Stimulated activated naive B cell treated with anti-CD40 and anti-IgM and Interleukin-4, amounts not matched to agents 10 μg/mL and 1 μg/mL and 100 μg/mL, for 72 hours (primary cell): ENCODE measurements at regions not wholly inside any gene's neighbourhood (a gene's known extent, or its start where the extent isn't known, plus 50 kb on each side); places are given as distances from the start of the nearest gene placed in this dataset.

Experiments used
- ATAC-seq, 2 donors: fragments of 150-1000 bp; cut with Tn5 transposase; replicated peaks; 2 replicates each; pipeline ENCODE4 v1.10.0; 2021; ENCODE audit warnings: moderate library complexity in 1 of 2
- DNase-seq: peaks from one replicate; pipeline ENCODE4 v3.0.0; 2021
- H3K27ac Mint-ChIP-seq: one replicate; pipeline ENCODE4 v1.8.0; 2022; ENCODE audit warnings: mild to moderate bottlenecking, mixed read lengths
- H3K27me3 Mint-ChIP-seq, 2 donors: one replicate each; pipeline ENCODE4 v1.8.0; 2022; ENCODE audit warnings: mixed read lengths in 2 of 2
- H3K36me3 Mint-ChIP-seq, 2 donors: one replicate each; pipeline ENCODE4 v1.8.0; 2022; ENCODE audit warnings: mixed read lengths in 2 of 2, mild to moderate bottlenecking in 1 of 2
- H3K4me1 Mint-ChIP-seq, 2 donors: one replicate each; pipeline ENCODE4 v1.8.0; 2022; ENCODE audit warnings: mixed read lengths in 2 of 2, mild to moderate bottlenecking in 1 of 2
- H3K4me3 Mint-ChIP-seq, 2 donors: one replicate each; pipeline ENCODE4 v1.8.0; 2022; ENCODE audit warnings: mild to moderate bottlenecking in 2 of 2, mixed read lengths in 2 of 2, moderate library complexity in 1 of 2
- H3K9me3 Mint-ChIP-seq, 2 donors: one replicate each; pipeline ENCODE4 v1.8.0; 2022; ENCODE audit warnings: mixed read lengths in 2 of 2, mild to moderate bottlenecking in 1 of 2

- Mint-ChIP-seq H3K36me3 (no peaks in the 10 kb centered on the region), H3K27me3 (no peaks in the 10 kb centered on the region), H3K9me3 (no peaks in the 10 kb centered on the region), H3K4me3 (no peak overlapping the region), H3K27ac (no peak overlapping the region), H3K4me1 (no peaks in the 10 kb centered on the region)
- DNase-seq, result no peak
- ATAC-seq, result no peak
These were observed 535.2 kb downstream of the METTL4 start for GRCh38 chr18:2036086-2036485.

GRCh38 chr18:2040279-2040678 lies 531.0 kb downstream of the METTL4 start:
- no peaks in the 10 kb centered on the region for H3K27me3 Mint-ChIP-seq
- no peaks in the 10 kb centered on the region for H3K36me3 Mint-ChIP-seq
- H3K9me3 Mint-ChIP-seq, result peaks cover 0 to 1% of the 10 kb centered on the region in 2 donors
- DNase-seq (no peak), ATAC-seq (no peak)
- H3K4me3 Mint-ChIP-seq, result no peak overlapping the region
- no peaks in the 10 kb centered on the region for H3K4me1 Mint-ChIP-seq
- no peak overlapping the region for H3K27ac Mint-ChIP-seq

- Mint-ChIP-seq H3K27ac (no peak overlapping the region), H3K36me3 (no peaks in the 10 kb centered on the region), H3K9me3 (peaks cover 4 to 6% of the 10 kb centered on the region in 2 donors), H3K27me3 (no peaks in the 10 kb centered on the region), H3K4me3 (no peak overlapping the region), H3K4me1 (peaks cover 4 to 9% of the 10 kb centered on the region in 2 donors)
- ATAC-seq (peak; percentile 51 to 61), DNase-seq (no peak)
These were observed 521.3 kb downstream of the METTL4 start for GRCh38 chr18:2049986-2050385.

GRCh38 chr18:2050702-2051201 lies 520.6 kb downstream of the METTL4 start:
- Mint-ChIP-seq H3K27ac (no peak overlapping the region), H3K36me3 (no peaks in the 10 kb centered on the region), H3K27me3 (no peaks in the 10 kb centered on the region), H3K4me1 (peaks cover 4 to 9% of the 10 kb centered on the region in 2 donors), H3K4me3 (no peak overlapping the region), H3K9me3 (peaks cover 0 to 2% of the 10 kb centered on the region in 2 donors)
- DNase-seq (no peak), ATAC-seq (no peak)

GRCh38 chr18:2053490-2054089 lies 517.7 kb downstream of the METTL4 start:
- ATAC-seq, result no peak
- Mint-ChIP-seq H3K27me3 (no peaks in the 10 kb centered on the region), H3K27ac (no peak overlapping the region), H3K36me3 (no peaks in the 10 kb centered on the region), H3K4me1 (peaks cover 4 to 9% of the 10 kb centered on the region in 2 donors), H3K9me3 (no peaks in the 10 kb centered on the region), H3K4me3 (no peak overlapping the region)
- no peak for DNase-seq

- no peaks in the 10 kb centered on the region for H3K36me3 Mint-ChIP-seq
- no peak for DNase-seq
- peaks cover 6 to 8% of the 10 kb centered on the region in 2 donors for H3K9me3 Mint-ChIP-seq
- ATAC-seq, result no peak
- H3K27ac Mint-ChIP-seq, result no peak overlapping the region
- H3K4me3 Mint-ChIP-seq, result no peak overlapping the region
- H3K4me1 Mint-ChIP-seq, result no peaks in the 10 kb centered on the region
- H3K27me3 Mint-ChIP-seq, result no peaks in the 10 kb centered on the region
These were observed 512.0 kb downstream of the METTL4 start for GRCh38 chr18:2059336-2059735.

GRCh38 chr18:2060086-2060485 lies 511.2 kb downstream of the METTL4 start:
- Mint-ChIP-seq H3K9me3 (peaks cover 6 to 13% of the 10 kb centered on the region in 2 donors), H3K36me3 (no peaks in the 10 kb centered on the region), H3K4me3 (no peak overlapping the region), H3K27me3 (no peaks in the 10 kb centered on the region), H3K27ac (no peak overlapping the region), H3K4me1 (no peaks in the 10 kb centered on the region)
- no peak for DNase-seq
- ATAC-seq, result no peak

GRCh38 chr18:2070631-2071030 lies 500.7 kb downstream of the METTL4 start:
- no peak overlapping the region for H3K4me3 Mint-ChIP-seq
- H3K4me1 Mint-ChIP-seq, result no peaks in the 10 kb centered on the region
- H3K27me3 Mint-ChIP-seq, result no peaks in the 10 kb centered on the region
- no peaks in the 10 kb centered on the region for H3K9me3 Mint-ChIP-seq
- ATAC-seq (no peak), DNase-seq (no peak)
- H3K36me3 Mint-ChIP-seq, result no peaks in the 10 kb centered on the region
- no peak overlapping the region for H3K27ac Mint-ChIP-seq

- H3K9me3 Mint-ChIP-seq, result no peaks in the 10 kb centered on the region
- H3K4me1 Mint-ChIP-seq, result no peaks in the 10 kb centered on the region
- ATAC-seq (no peak), DNase-seq (no peak)
- H3K27ac Mint-ChIP-seq, result no peak overlapping the region
- no peak overlapping the region for H3K4me3 Mint-ChIP-seq
- H3K27me3 Mint-ChIP-seq, result peaks cover 0 to 3% of the 10 kb centered on the region in 2 donors
- no peaks in the 10 kb centered on the region for H3K36me3 Mint-ChIP-seq
These were observed 495.8 kb downstream of the METTL4 start for GRCh38 chr18:2075499-2075898.

- DNase-seq, result no peak
- H3K4me1 Mint-ChIP-seq, result no peaks in the 10 kb centered on the region
- no peak overlapping the region for H3K4me3 Mint-ChIP-seq
- H3K27me3 Mint-ChIP-seq, result peaks cover 0 to 5% of the 10 kb centered on the region in 2 donors
- H3K36me3 Mint-ChIP-seq, result no peaks in the 10 kb centered on the region
- no peaks in the 10 kb centered on the region for H3K9me3 Mint-ChIP-seq
- no peak for ATAC-seq
- H3K27ac Mint-ChIP-seq, result no peak overlapping the region
These were observed 488.6 kb downstream of the METTL4 start for GRCh38 chr18:2082676-2083075.

- DNase-seq, result no peak
- Mint-ChIP-seq H3K4me1 (no peaks in the 10 kb centered on the region), H3K27me3 (peaks cover 0 to 5% of the 10 kb centered on the region in 2 donors), H3K4me3 (no peak overlapping the region), H3K36me3 (no peaks in the 10 kb centered on the region), H3K27ac (no peak overlapping the region), H3K9me3 (no peaks in the 10 kb centered on the region)
- ATAC-seq, result peak; percentile 62 to 75
These were observed 487.6 kb downstream of the METTL4 start for GRCh38 chr18:2083691-2084090.

GRCh38 chr18:2086439-2086838 lies 484.9 kb downstream of the METTL4 start:
- H3K4me1 Mint-ChIP-seq, result no peaks in the 10 kb centered on the region
- no peaks in the 10 kb centered on the region for H3K9me3 Mint-ChIP-seq
- ATAC-seq (no peak), DNase-seq (no peak)
- no peak overlapping the region for H3K4me3 Mint-ChIP-seq
- H3K27me3 Mint-ChIP-seq, result no peaks in the 10 kb centered on the region
- no peaks in the 10 kb centered on the region for H3K36me3 Mint-ChIP-seq
- H3K27ac Mint-ChIP-seq, result no peak overlapping the region

GRCh38 chr18:2087877-2088673 lies 483.2 kb downstream of the METTL4 start:
- DNase-seq, result no peak
- no peaks in the 10 kb centered on the region for H3K27me3 Mint-ChIP-seq
- H3K4me3 Mint-ChIP-seq, result no peak overlapping the region
- H3K36me3 Mint-ChIP-seq, result no peaks in the 10 kb centered on the region
- H3K9me3 Mint-ChIP-seq, result no peaks in the 10 kb centered on the region
- ATAC-seq, result no peak
- H3K4me1 Mint-ChIP-seq, result no peaks in the 10 kb centered on the region
- H3K27ac Mint-ChIP-seq, result no peak overlapping the region

GRCh38 chr18:2089396-2089795 lies 481.9 kb downstream of the METTL4 start:
- H3K36me3 Mint-ChIP-seq, result no peaks in the 10 kb centered on the region
- no peak overlapping the region for H3K4me3 Mint-ChIP-seq
- ATAC-seq (no peak), DNase-seq (no peak)
- no peaks in the 10 kb centered on the region for H3K4me1 Mint-ChIP-seq
- H3K9me3 Mint-ChIP-seq, result no peaks in the 10 kb centered on the region
- no peaks in the 10 kb centered on the region for H3K27me3 Mint-ChIP-seq
- no peak overlapping the region for H3K27ac Mint-ChIP-seq

GRCh38 chr18:2091937-2092336 lies 479.4 kb downstream of the METTL4 start:
- Mint-ChIP-seq H3K27ac (no peak overlapping the region), H3K27me3 (no peaks in the 10 kb centered on the region), H3K4me3 (no peak overlapping the region)

More at GRCh38 chr18:2091937-2092336, 479.4 kb downstream of the METTL4 start:
- Mint-ChIP-seq H3K9me3 (no peaks in the 10 kb centered on the region), H3K4me1 (no peaks in the 10 kb centered on the region), H3K36me3 (no peaks in the 10 kb centered on the region)
- no peak for ATAC-seq
- DNase-seq, result no peak
